ENCODE measurements at regions not wholly inside any gene's neighbourhood (a gene's known extent, or its start where the extent isn't known, plus 50 kb on each side); places are given as distances from the start of the nearest gene placed in this dataset.
"Not testable (repeated sequence)": the region's sequence is repeated elsewhere in the genome, so short reads cannot be mapped to it uniquely, and the experiment has no call there.

DNA sequence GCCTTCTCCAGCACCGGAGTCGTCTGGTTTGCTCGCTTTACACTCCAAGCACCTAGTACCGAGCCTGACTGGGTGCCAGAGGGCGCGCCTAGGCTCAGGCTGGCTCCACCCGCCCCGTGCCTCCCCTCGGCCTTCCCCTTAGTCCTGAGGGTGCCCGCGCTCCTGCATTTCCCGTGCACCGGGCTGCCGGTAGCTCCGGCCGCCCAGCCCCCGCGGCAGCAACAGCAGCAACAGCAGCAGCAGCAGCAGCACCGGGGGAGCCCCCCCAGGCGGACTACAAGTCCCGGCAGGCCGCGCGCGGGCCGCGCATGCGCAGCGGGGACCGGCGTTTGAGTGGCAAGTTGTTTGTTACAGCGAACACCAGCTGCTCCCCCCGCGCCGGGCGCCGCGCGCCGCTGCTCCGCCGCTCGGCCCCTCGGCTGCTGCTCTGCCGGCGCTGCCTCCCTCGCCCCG, 68.8 kb upstream of the SPDYE9 start:
- H3K27me3 ChIP-seq (ENCODE audit: control insufficient read depth in 2 of 2, insufficient read depth in 2 of 2, low read length in 2 of 2); CTCF ChIA-PET (ENCODE audit: low intra/inter-chr PET ratio); H3K4me1 ChIP-seq (replicated peaks in 1 of 2; ENCODE audit: control insufficient read depth in 2 of 2, insufficient read depth in 2 of 2, low read length in 2 of 2); H3K36me3 ChIP-seq (ENCODE audit: control insufficient read depth, insufficient read depth, low read length); in situ Hi-C loops (cut with MboI); H4K20me1 ChIP-seq (replicated peaks; ENCODE audit: control insufficient read depth, insufficient read depth, low read length); POLR2A ChIA-PET; FAIRE-seq; H3K79me2 ChIP-seq (ENCODE audit: control insufficient read depth, insufficient read depth, low read length); H3K27ac ChIP-seq (ENCODE audit: extremely low read depth, low read depth, low read length); DNase-seq (ENCODE audit: extremely low read depth in 1 of 4, low spot score in 3 of 4); H3K9me1 ChIP-seq (ENCODE audit: control insufficient read depth, insufficient read depth, low read length); H2AFZ ChIP-seq (ENCODE audit: low read depth, low read length); H3K9ac ChIP-seq (ENCODE audit: insufficient read depth in 1 of 2, low read depth in 2 of 2, low read length in 2 of 2); BruUV-seq (replicated peaks); intact Hi-C loops (cut with micrococcal nuclease); H3K9me3 ChIP-seq (replicated peaks; ENCODE audit: control insufficient read depth, insufficient read depth, low read depth, low read length): not testable (repeated sequence)
- ATAC-seq: peak; percentile 79
- Histone ChIP-seq H3K4me2 (ENCODE audit: insufficient read depth, low read length) (0 out of 2 replicates have a peak overlapping the region, but pooled peaks have one; percentile 32), H3K4me3 (peak overlapping the region; percentile 26)
- 0% methylated on average over 16 of the region's 48 CpGs for WGBS (ENCODE audit: insufficient coverage, low coverage, missing lambda C conversion rate)
- 0 out of 2 replicates have a peak, but pooled peaks have one; percentile 50 for TF ChIP-seq HIVEP1 (CRISPR knock-in tag; IDR thresholded peaks at IDR 0.05)
- TF ChIP-seq, protein P1, sequence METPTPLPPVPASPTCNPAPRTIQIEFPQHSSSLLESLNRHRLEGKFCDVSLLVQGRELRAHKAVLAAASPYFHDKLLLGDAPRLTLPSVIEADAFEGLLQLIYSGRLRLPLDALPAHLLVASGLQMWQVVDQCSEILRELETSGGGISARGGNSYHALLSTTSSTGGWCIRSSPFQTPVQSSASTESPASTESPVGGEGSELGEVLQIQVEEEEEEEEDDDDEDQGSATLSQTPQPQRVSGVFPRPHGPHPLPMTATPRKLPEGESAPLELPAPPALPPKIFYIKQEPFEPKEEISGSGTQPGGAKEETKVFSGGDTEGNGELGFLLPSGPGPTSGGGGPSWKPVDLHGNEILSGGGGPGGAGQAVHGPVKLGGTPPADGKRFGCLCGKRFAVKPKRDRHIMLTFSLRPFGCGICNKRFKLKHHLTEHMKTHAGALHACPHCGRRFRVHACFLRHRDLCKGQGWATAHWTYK (CRISPR knock-in tag; IDR thresholded peaks at IDR 0.05): peak; percentile 49; the same call in 1 of the 2 replicates
- TF ChIP-seq, protein P2, sequence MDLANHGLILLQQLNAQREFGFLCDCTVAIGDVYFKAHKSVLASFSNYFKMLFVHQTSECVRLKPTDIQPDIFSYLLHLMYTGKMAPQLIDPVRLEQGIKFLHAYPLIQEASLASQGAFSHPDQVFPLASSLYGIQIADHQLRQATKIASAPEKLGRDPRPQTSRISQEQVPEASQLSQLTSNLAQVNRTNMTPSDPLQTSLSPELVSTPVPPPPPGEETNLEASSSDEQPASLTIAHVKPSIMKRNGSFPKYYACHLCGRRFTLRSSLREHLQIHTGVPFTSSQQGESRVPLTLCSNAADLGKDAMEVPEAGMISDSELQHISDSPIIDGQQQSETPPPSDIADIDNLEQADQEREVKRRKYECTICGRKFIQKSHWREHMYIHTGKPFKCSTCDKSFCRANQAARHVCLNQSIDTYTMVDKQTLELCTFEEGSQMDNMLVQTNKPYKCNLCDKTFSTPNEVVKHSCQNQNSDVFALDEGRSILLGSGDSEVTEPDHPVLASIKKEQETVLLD (IDR thresholded peaks at IDR 0.05): peak; percentile 83
- TF ChIP-seq ZNF143 (CRISPR knock-in tag; IDR thresholded peaks at IDR 0.05): peak; percentile 82
- TF ChIP-seq MAZ (CRISPR knock-in tag; conservative IDR thresholded peaks at IDR 0.05 in 1 of 2, IDR thresholded peaks at IDR 0.05 in 1 of 2): peak in 1 of 2 experiments; percentile 88; a peak in 2 of 4 replicates
- peak; percentile 63; the same call in 1 of the 2 replicates for TF ChIP-seq RB1 (IDR thresholded peaks at IDR 0.05; ENCODE audit: low read depth)
- peak; percentile 31; the same call in 1 of the 2 replicates for TF ChIP-seq CTBP1 (IDR thresholded peaks at IDR 0.05; ENCODE audit: borderline replicate concordance)
- TF ChIP-seq HCFC1 (IDR thresholded peaks at IDR 0.05; ENCODE audit: low read depth, low read length): peak; percentile 73
- TF ChIP-seq SMAD4 (CRISPR knock-in tag; conservative IDR thresholded peaks at IDR 0.05): peak; percentile 59; the same call in 1 of the 2 replicates
- TF ChIP-seq, protein P3, sequence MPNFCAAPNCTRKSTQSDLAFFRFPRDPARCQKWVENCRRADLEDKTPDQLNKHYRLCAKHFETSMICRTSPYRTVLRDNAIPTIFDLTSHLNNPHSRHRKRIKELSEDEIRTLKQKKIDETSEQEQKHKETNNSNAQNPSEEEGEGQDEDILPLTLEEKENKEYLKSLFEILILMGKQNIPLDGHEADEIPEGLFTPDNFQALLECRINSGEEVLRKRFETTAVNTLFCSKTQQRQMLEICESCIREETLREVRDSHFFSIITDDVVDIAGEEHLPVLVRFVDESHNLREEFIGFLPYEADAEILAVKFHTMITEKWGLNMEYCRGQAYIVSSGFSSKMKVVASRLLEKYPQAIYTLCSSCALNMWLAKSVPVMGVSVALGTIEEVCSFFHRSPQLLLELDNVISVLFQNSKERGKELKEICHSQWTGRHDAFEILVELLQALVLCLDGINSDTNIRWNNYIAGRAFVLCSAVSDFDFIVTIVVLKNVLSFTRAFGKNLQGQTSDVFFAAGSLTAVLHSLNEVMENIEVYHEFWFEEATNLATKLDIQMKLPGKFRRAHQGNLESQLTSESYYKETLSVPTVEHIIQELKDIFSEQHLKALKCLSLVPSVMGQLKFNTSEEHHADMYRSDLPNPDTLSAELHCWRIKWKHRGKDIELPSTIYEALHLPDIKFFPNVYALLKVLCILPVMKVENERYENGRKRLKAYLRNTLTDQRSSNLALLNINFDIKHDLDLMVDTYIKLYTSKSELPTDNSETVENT (CRISPR knock-in tag; IDR thresholded peaks at IDR 0.05): peak; percentile 83
- TF ChIP-seq FOXK2 (conservative IDR thresholded peaks at IDR 0.05 in 1 of 2, IDR thresholded peaks at IDR 0.05 in 1 of 2; ENCODE audit: low read depth in 2 of 2): peak; percentile 62 to 64; a peak in 3 of 4 replicates
- TF ChIP-seq MEIS2 (IDR thresholded peaks at IDR 0.05; ENCODE audit: partially characterized antibody): peak; percentile 79
- TF ChIP-seq, protein P4, sequence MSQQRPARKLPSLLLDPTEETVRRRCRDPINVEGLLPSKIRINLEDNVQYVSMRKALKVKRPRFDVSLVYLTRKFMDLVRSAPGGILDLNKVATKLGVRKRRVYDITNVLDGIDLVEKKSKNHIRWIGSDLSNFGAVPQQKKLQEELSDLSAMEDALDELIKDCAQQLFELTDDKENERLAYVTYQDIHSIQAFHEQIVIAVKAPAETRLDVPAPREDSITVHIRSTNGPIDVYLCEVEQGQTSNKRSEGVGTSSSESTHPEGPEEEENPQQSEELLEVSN (IDR thresholded peaks at IDR 0.05; ENCODE audit: borderline replicate concordance in 1 of 2, extremely low read depth in 1 of 2, insufficient read depth in 1 of 2, insufficient read length in 1 of 2, low read depth in 1 of 2, low read length in 1 of 2, poor library complexity in 1 of 2, severe bottlenecking in 1 of 2): peak in 1 of 2 experiments; percentile 18
- TF ChIP-seq, protein P5, sequence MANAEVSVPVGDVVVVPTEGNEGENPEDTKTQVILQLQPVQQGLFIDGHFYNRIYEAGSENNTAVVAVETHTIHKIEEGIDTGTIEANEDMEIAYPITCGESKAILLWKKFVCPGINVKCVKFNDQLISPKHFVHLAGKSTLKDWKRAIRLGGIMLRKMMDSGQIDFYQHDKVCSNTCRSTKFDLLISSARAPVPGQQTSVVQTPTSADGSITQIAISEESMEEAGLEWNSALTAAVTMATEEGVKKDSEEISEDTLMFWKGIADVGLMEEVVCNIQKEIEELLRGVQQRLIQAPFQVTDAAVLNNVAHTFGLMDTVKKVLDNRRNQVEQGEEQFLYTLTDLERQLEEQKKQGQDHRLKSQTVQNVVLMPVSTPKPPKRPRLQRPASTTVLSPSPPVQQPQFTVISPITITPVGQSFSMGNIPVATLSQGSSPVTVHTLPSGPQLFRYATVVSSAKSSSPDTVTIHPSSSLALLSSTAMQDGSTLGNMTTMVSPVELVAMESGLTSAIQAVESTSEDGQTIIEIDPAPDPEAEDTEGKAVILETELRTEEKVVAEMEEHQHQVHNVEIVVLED (CRISPR knock-in tag; IDR thresholded peaks at IDR 0.05): peak; percentile 46; the same call in 1 of the 2 replicates
